ENCODE measurements at regions not wholly inside any gene's neighbourhood (a gene's known extent, or its start where the extent isn't known, plus 50 kb on each side); places are given as distances from the start of the nearest gene placed in this dataset.

- no peak overlapping the region for H3K27ac Mint-ChIP-seq
- TF ChIP-seq ZNF114 (CRISPR knock-in tag; IDR thresholded peaks at IDR 0.05), result no peak
- TF ChIP-seq CREB1 (CRISPR knock-in tag; IDR thresholded peaks at IDR 0.05; ENCODE audit: low read depth), result no peak
- TF ChIP-seq EZH2 (IDR thresholded peaks at IDR 0.05; ENCODE audit: low read depth, unreplicated experiment), result no peak
- no peak for TF ChIP-seq NANOG (IDR thresholded peaks at IDR 0.05; ENCODE audit: borderline replicate concordance)
- TF ChIP-seq, protein P1, sequence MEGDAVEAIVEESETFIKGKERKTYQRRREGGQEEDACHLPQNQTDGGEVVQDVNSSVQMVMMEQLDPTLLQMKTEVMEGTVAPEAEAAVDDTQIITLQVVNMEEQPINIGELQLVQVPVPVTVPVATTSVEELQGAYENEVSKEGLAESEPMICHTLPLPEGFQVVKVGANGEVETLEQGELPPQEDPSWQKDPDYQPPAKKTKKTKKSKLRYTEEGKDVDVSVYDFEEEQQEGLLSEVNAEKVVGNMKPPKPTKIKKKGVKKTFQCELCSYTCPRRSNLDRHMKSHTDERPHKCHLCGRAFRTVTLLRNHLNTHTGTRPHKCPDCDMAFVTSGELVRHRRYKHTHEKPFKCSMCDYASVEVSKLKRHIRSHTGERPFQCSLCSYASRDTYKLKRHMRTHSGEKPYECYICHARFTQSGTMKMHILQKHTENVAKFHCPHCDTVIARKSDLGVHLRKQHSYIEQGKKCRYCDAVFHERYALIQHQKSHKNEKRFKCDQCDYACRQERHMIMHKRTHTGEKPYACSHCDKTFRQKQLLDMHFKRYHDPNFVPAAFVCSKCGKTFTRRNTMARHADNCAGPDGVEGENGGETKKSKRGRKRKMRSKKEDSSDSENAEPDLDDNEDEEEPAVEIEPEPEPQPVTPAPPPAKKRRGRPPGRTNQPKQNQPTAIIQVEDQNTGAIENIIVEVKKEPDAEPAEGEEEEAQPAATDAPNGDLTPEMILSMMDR (conservative IDR thresholded peaks at IDR 0.05; ENCODE audit: low read depth in 2 of 2), result no peak
- TF ChIP-seq ETS1 (IDR thresholded peaks at IDR 0.05), result no peak
- TF ChIP-seq, protein P2, sequence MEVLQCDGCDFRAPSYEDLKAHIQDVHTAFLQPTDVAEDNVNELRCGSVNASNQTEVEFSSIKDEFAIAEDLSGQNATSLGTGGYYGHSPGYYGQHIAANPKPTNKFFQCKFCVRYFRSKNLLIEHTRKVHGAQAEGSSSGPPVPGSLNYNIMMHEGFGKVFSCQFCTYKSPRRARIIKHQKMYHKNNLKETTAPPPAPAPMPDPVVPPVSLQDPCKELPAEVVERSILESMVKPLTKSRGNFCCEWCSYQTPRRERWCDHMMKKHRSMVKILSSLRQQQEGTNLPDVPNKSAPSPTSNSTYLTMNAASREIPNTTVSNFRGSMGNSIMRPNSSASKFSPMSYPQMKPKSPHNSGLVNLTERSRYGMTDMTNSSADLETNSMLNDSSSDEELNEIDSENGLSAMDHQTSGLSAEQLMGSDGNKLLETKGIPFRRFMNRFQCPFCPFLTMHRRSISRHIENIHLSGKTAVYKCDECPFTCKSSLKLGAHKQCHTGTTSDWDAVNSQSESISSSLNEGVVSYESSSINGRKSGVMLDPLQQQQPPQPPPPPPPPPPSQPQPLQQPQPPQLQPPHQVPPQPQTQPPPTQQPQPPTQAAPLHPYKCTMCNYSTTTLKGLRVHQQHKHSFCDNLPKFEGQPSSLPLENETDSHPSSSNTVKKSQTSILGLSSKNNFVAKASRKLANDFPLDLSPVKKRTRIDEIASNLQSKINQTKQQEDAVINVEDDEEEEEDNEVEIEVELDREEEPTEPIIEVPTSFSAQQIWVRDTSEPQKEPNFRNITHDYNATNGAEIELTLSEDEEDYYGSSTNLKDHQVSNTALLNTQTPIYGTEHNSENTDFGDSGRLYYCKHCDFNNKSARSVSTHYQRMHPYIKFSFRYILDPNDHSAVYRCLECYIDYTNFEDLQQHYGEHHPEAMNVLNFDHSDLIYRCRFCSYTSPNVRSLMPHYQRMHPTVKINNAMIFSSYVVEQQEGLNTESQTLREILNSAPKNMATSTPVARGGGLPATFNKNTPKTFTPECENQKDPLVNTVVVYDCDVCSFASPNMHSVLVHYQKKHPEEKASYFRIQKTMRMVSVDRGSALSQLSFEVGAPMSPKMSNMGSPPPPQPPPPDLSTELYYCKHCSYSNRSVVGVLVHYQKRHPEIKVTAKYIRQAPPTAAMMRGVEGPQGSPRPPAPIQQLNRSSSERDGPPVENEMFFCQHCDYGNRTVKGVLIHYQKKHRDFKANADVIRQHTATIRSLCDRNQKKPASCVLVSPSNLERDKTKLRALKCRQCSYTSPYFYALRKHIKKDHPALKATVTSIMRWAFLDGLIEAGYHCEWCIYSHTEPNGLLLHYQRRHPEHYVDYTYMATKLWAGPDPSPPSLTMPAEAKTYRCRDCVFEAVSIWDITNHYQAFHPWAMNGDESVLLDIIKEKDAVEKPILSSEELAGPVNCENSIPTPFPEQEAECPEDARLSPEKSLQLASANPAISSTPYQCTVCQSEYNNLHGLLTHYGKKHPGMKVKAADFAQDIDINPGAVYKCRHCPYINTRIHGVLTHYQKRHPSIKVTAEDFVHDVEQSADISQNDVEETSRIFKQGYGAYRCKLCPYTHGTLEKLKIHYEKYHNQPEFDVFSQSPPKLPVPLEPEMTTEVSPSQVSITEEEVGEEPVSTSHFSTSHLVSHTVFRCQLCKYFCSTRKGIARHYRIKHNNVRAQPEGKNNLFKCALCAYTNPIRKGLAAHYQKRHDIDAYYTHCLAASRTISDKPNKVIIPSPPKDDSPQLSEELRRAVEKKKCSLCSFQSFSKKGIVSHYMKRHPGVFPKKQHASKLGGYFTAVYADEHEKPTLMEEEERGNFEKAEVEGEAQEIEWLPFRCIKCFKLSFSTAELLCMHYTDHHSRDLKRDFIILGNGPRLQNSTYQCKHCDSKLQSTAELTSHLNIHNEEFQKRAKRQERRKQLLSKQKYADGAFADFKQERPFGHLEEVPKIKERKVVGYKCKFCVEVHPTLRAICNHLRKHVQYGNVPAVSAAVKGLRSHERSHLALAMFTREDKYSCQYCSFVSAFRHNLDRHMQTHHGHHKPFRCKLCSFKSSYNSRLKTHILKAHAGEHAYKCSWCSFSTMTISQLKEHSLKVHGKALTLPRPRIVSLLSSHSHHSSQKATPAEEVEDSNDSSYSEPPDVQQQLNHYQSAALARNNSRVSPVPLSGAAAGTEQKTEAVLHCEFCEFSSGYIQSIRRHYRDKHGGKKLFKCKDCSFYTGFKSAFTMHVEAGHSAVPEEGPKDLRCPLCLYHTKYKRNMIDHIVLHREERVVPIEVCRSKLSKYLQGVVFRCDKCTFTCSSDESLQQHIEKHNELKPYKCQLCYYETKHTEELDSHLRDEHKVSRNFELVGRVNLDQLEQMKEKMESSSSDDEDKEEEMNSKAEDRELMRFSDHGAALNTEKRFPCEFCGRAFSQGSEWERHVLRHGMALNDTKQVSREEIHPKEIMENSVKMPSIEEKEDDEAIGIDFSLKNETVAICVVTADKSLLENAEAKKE (CRISPR knock-in tag; IDR thresholded peaks at IDR 0.05), result no peak
- TF ChIP-seq STAT1 (IDR thresholded peaks at IDR 0.05; ENCODE audit: unreplicated experiment), result no peak
- no peak for TF ChIP-seq POLR2AphosphoS5 (IDR thresholded peaks at IDR 0.05; ENCODE audit: low read depth)
- TF ChIP-seq EZH2phosphoT487 (IDR thresholded peaks at IDR 0.05; ENCODE audit: unreplicated experiment), result no peak
- no peak for TF ChIP-seq JUNB (IDR thresholded peaks at IDR 0.05; ENCODE audit: unreplicated experiment)
- no peak for TF ChIP-seq ZNF331 (CRISPR knock-in tag; IDR thresholded peaks at IDR 0.05; ENCODE audit: low read depth)
- TF ChIP-seq REST (IDR thresholded peaks at IDR 0.05; ENCODE audit: unreplicated experiment), result no peak
- no peaks in the 10 kb centered on the region; the same call in 2 of the 3 replicates for H3K9me3 Mint-ChIP-seq
- no peaks in the 10 kb centered on the region for H3K79me2 ChIP-seq (replicated peaks; ENCODE audit: insufficient read depth)
- H3K4me1 Mint-ChIP-seq, result no peaks in the 10 kb centered on the region
- H3F3A ChIP-seq (replicated peaks; ENCODE audit: low read depth), result no peaks in the 10 kb centered on the region
- H3K27me3 Mint-ChIP-seq (ENCODE audit: insufficient read depth, low read depth, poor library complexity), result no peaks in the 10 kb centered on the region
- no peak for DNase-seq (ENCODE audit: low spot score)
- no peaks in the 10 kb centered on the region for H4K20me1 ChIP-seq (replicated peaks; ENCODE audit: insufficient read depth)
- H3K4me3 ChIP-seq, result no peak overlapping the region
- H3K9me2 ChIP-seq (ENCODE audit: insufficient read depth), result no peaks in the 10 kb centered on the region
- no peak overlapping the region for H3K4me2 ChIP-seq
- H3K27ac ChIP-seq (ENCODE audit: low read depth), result no peak overlapping the region
- H2AFZ ChIP-seq, result peak overlapping the region; percentile 54; the same call in 1 of the 2 replicates
- H3K36me3 Mint-ChIP-seq (ENCODE audit: low read depth), result no peaks in the 10 kb centered on the region
- no peaks in the 10 kb centered on the region for H3K4me1 ChIP-seq (ENCODE audit: insufficient read depth)
- H3K27me3 ChIP-seq (ENCODE audit: insufficient read depth), result no peaks in the 10 kb centered on the region
- no peak overlapping the region for H3K4me3 Mint-ChIP-seq
- ATAC-seq, result no peak
- no peaks in the 10 kb centered on the region for H3K36me3 ChIP-seq (ENCODE audit: insufficient read depth)
Observed at GRCh38 chr1:65674522-65674921, 118.2 kb upstream of the PDE4B start.
